NB4 (cell line): ENCODE measurements at regions not wholly inside any gene's neighbourhood (a gene's known extent, or its start where the extent isn't known, plus 50 kb on each side); places are given as distances from the start of the nearest gene placed in this dataset.
"Not testable (repeated sequence)": the region's sequence is repeated elsewhere in the genome, so short reads cannot be mapped to it uniquely, and the experiment has no call there.

ENCODE experiments used
- CTCF ChIP-seq: IDR thresholded peaks from one replicate; pipeline ENCODE4 v1.5.1; 2012; ENCODE audit warnings: low read depth, low read length
- POLR2A ChIP-seq: IDR thresholded peaks from 2 replicates; pipeline ENCODE4 v1.6.1; 2011; ENCODE audit warnings: mild to moderate bottlenecking; ENCODE audit not compliant: insufficient read length; ENCODE audit errors: extremely low read depth

DNA sequence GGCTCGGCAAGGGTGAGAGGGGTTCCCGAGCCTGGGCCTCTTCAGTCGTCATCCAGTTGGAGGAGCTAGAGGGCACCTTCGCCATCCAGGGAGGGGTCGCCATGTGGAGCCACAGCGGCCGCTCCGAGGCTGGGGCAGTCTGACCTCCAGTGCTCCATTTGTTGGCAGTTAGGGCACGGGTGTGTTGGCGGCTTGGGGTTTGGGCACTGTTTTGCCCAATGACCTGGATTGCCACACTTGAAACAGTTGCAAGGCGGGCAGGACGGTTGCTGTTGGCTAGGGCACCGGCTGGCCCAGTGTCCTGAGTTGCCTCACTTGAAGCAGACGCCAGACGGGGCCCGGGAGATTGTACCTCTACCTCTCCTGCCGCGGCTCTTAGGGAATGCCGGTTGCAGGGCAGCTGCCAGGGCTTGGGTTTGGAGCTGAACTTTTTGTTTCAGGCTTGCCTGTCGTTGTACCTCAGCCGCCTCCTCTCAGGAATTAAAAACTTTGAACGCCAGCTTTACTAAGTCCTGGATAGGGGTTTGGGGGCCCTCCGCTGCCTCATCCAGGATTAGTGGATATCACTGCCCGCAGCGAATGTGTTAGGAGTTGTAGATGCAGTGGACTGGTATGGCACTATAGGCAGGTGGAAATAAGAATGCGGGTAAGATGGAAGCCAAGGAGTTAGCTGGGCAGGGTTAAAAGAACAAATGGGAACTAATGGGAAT lies 639.9 kb upstream of the DPP6 start:
- not testable (repeated sequence) for TF ChIP-seq CTCF, POLR2A
